ENCODE measurements at regions not wholly inside any gene's neighbourhood (a gene's known extent, or its start where the extent isn't known, plus 50 kb on each side); places are given as distances from the start of the nearest gene placed in this dataset.

GRCh38 chr17:74011966-74012365 lies 191.5 kb upstream of the RPL38 start:
- TF ChIP-seq POLR2AphosphoS5 (IDR thresholded peaks at IDR 0.05) (no peak), CTCF (IDR thresholded peaks at IDR 0.05) (no peak), POLR2A (IDR thresholded peaks at IDR 0.05) (no peak)
